Lower lobe of right lung (tissue), 2 donors: ENCODE measurements at regions not wholly inside any gene's neighbourhood (a gene's known extent, or its start where the extent isn't known, plus 50 kb on each side); places are given as distances from the start of the nearest gene placed in this dataset.
"Not testable (repeated sequence)": the region's sequence is repeated elsewhere in the genome, so short reads cannot be mapped to it uniquely, and the experiment has no call there.

Experiments
- ATAC-seq, 2 donors: fragments of 200-7000 bp; cut with Tn5 transposase; one replicate each; pipeline ENCODE4 v1.9.1; 2020 to 2022; ENCODE audit warnings: mild to moderate bottlenecking in 2 of 2, moderate library complexity in 2 of 2
- DNase-seq: peaks from one replicate; pipeline ENCODE4 v3.0.0-alpha.2; 2020
- H3K27ac ChIP-seq: fragments of 200-600 bp; one replicate; pipeline ENCODE4 v1.8.0; 2022
- H3K27me3 ChIP-seq: fragments of 200-600 bp; one replicate; pipeline ENCODE4 v1.8.0; 2022; ENCODE audit warnings: low read depth
- H3K36me3 ChIP-seq: fragments of 200-600 bp; one replicate; pipeline ENCODE4 v1.8.0; 2022; ENCODE audit warnings: mild to moderate bottlenecking
- H3K4me1 ChIP-seq: fragments of 200-600 bp; one replicate; pipeline ENCODE4 v1.8.0; 2022
- H3K4me3 ChIP-seq: fragments of 200-600 bp; one replicate; pipeline ENCODE4 v1.8.0; 2022; ENCODE audit warnings: mild to moderate bottlenecking
- H3K9me3 ChIP-seq: fragments of 200-600 bp; one replicate; pipeline ENCODE4 v1.8.0; 2022
- CTCF ChIP-seq: fragments of 200-600 bp; IDR thresholded peaks from one replicate; pipeline ENCODE4 v1.8.0; 2022; ENCODE audit warnings: antibody characterized with exemption, mild to moderate bottlenecking
- intact Hi-C: fragments of 100-400 bp; cut with DNase I; formaldehyde crosslinking; loops from one replicate; pipeline ENCODE4 v1.11.0; 2022
- donor health status: DM: no; HTN: yes; CAD: no; lungs with severe emphysema.

GRCh38 chr2:241982706-241983570, 113.4 kb downstream of the RTP5 start:
- no peak overlapping the region for H3K27ac ChIP-seq
- H3K4me1 ChIP-seq = no peaks in the 10 kb centered on the region
- ATAC-seq (peak in 1 of 2 donors; percentile 21), DNase-seq (no peak)
- H3K27me3 ChIP-seq = no peaks in the 10 kb centered on the region
- no peak overlapping the region for H3K4me3 ChIP-seq
- no peaks in the 10 kb centered on the region for H3K9me3 ChIP-seq
- no peak for TF ChIP-seq CTCF
- intact Hi-C loops = no loop called here
- H3K36me3 ChIP-seq = no peaks in the 10 kb centered on the region

GRCh38 chr2:241983571-241984270, 114.2 kb downstream of the RTP5 start:
- ATAC-seq (no peak), DNase-seq (no peak)
- H3K27ac ChIP-seq = no peak overlapping the region
- no peak overlapping the region for H3K4me3 ChIP-seq
- TF ChIP-seq CTCF = no peak
- no peaks in the 10 kb centered on the region for H3K4me1 ChIP-seq
- no peaks in the 10 kb centered on the region for H3K9me3 ChIP-seq
- no peaks in the 10 kb centered on the region for H3K36me3 ChIP-seq
- intact Hi-C loops = no loop called here
- H3K27me3 ChIP-seq = no peaks in the 10 kb centered on the region

- TF ChIP-seq CTCF = no peak
- Histone ChIP-seq H3K9me3 (no peaks in the 10 kb centered on the region), H3K4me1 (no peaks in the 10 kb centered on the region), H3K27ac (no peak overlapping the region), H3K27me3 (no peaks in the 10 kb centered on the region), H3K36me3 (no peaks in the 10 kb centered on the region), H3K4me3 (no peak overlapping the region)
- no peak for DNase-seq
- no peak for ATAC-seq
- intact Hi-C loops = no loop called here
Observed at GRCh38 chr2:241984271-241984655, 114.7 kb downstream of the RTP5 start.

GRCh38 chr2:241984658-241985057, 115.1 kb downstream of the RTP5 start:
- TF ChIP-seq CTCF = no peak
- Histone ChIP-seq H3K27me3 (no peaks in the 10 kb centered on the region), H3K36me3 (no peaks in the 10 kb centered on the region), H3K4me3 (no peak overlapping the region), H3K4me1 (no peaks in the 10 kb centered on the region), H3K27ac (no peak overlapping the region), H3K9me3 (no peaks in the 10 kb centered on the region)
- ATAC-seq (no peak), DNase-seq (no peak)
- intact Hi-C loops = no loop called here

GRCh38 chr2:241985161-241985985, 115.8 kb downstream of the RTP5 start:
- H3K36me3 ChIP-seq, H3K27ac ChIP-seq, H3K27me3 ChIP-seq, H3K9me3 ChIP-seq, H3K4me3 ChIP-seq, ATAC-seq, intact Hi-C loops, DNase-seq, H3K4me1 ChIP-seq: not testable (repeated sequence)
